PC-3 (cell line): ENCODE measurements at regions not wholly inside any gene's neighbourhood (a gene's known extent, or its start where the extent isn't known, plus 50 kb on each side); places are given as distances from the start of the nearest gene placed in this dataset.

ENCODE experiments used
- CTCF ChIP-seq: fragments of 300-600 bp; sonication (generic); conservative IDR thresholded peaks from 2 replicates; pipeline ENCODE4 v1.5.1; 2017; ENCODE audit warnings: antibody characterized with exemption, low read depth, mild to moderate bottlenecking, low read length
- EZH2 ChIP-seq: fragments of 300-600 bp; sonication (generic); IDR thresholded peaks from one replicate; pipeline ENCODE4 v1.6.1; 2017; ENCODE audit warnings: antibody characterized with exemption, mild to moderate bottlenecking, low read length; ENCODE audit not compliant: unreplicated experiment
- EZH2phosphoT487 ChIP-seq: fragments of 300-600 bp; sonication (generic); IDR thresholded peaks from 2 replicates; pipeline ENCODE4 v1.6.1; 2018; ENCODE audit warnings: mild to moderate bottlenecking, antibody characterized with exemption, low read length, borderline replicate concordance

GRCh38 chr22:27381960-27382742 lies 419.4 kb downstream of the MN1 start:
- no peak for TF ChIP-seq CTCF
- TF ChIP-seq EZH2, result no peak
- no peak for TF ChIP-seq EZH2phosphoT487
